Posterior vena cava (tissue), 2 donors: ENCODE measurements at regions not wholly inside any gene's neighbourhood (a gene's known extent, or its start where the extent isn't known, plus 50 kb on each side); places are given as distances from the start of the nearest gene placed in this dataset.
"Not testable (repeated sequence)": the region's sequence is repeated elsewhere in the genome, so short reads cannot be mapped to it uniquely, and the experiment has no call there.

Experiments
- DNase-seq: peaks from one replicate; pipeline ENCODE4 v3.0.0-alpha.2; 2020; ENCODE audit warnings: low spot score
- intact Hi-C, 2 donors: fragments of 100-400 bp; cut with DNase I; formaldehyde crosslinking; loops; one replicate each; pipeline versions ENCODE4 v1.14.1 to v1.14.2; 2022 to 2023
- donor health status: DM: yes; HTN: yes; CAD: no.
- donor health status: DM: yes; HTN: yes; CAD: no.

DNA sequence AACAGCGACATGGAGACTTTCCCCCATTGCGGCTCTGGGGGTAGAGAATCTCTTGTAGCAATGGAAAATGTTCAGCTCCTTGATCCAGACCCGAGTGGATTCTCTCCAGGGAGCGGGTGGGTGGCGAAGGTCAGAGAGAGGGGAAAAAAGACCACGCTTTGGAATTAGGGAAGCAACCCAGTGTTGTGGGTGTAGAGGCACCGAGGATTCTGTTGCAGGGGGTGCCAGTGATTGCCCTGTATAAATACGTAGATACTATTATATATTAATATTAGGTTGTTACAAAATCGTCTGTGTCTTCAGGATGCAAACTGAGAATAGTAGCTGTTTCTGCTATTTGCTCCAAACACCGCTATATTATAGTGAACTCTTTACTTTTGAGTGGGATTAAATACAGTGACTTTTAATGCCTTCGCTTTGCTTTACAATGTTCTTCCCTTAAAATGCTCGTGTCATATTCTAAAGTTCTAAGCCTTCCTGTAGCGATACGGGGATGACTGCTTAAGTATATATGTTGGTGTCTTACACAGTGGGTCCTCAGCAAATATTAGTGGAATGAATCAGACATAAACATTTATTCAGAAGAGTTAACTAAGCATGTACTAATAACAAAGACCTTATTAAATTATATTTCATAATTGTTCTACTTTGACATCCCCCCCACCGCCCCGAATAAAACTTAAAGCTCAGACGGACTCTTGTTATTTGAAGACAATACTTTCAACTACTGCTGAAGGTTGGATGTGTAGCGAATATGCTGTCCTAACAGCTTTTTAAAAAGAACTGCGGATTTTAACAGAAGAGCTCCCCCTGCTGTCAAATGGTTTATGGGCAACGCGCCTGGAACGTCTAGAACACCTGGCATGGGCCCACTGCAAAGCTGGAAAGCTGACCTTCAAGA, 136.4 kb upstream of the KRAS start:
- peak; percentile 93 for DNase-seq
- intact Hi-C loops = no loop called here

- intact Hi-C loops = no loop called here
- no peak for DNase-seq
Measured at GRCh38 chr12:25384893-25385248, 134.1 kb upstream of the KRAS start.

- intact Hi-C loops = no loop called here
- no peak for DNase-seq
Measured at GRCh38 chr12:25384038-25384892, 133.5 kb upstream of the KRAS start.

- intact Hi-C loops = no loop called here
- no peak for DNase-seq
Measured at GRCh38 chr12:25382311-25383106, 131.8 kb upstream of the KRAS start.

DNA sequence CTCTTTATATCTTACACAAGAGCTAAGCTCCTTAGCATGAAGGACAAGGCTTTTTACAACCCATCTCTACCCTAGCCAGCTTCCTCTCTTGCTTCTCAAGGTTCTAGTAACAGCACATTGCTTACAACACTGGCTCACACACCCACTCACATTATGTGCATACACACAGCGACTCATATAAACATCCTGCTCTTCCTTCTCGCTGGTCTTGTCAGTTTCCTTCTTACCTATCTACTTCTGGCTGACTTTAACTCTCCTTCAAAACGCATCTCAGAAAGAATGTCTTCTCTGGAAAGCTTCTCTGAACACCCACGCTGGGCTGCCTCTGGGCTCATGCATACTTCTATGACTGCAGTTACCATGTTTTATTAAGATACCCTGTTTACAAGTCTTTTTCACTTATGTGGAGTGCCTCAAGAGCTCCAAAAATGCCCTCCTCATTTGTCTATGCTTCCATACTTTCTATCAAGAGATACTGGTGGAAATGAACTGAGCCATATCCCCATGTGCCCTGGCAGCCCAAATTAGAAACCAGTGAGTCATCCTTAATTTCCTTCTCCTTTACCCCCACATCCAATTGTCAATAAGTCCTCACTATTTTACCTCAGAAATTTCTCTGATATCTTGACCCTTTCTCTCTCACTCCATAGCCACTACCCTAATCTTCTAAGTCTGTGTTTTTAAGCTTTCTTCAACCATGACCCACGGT, 126.9 kb upstream of the KRAS start:
- intact Hi-C loops = no loop called here

DNA sequence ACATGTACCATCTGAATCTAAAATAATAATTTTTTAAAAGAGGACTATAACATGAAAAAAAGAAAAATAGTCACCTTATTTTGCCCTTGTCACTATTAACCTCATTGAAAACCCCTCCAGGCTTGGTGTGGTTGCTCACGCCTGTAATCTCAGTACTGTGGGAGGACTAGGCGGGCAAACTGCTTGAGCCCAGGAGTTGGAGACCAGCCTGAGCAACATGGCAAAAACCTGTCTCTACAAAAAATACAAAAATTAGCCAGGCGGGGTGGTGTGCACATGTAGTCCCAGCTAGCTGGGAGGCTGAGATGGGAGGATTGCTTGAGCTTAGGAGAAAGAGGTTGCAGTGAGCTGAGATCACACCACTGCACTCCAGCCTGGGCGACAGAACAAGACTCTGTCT, 126.3 kb upstream of the KRAS start:
- DNase-seq = no peak
- intact Hi-C loops = no loop called here

More for the DNA sequence above, 126.9 kb upstream of the KRAS start:
- no peak for DNase-seq

DNA sequence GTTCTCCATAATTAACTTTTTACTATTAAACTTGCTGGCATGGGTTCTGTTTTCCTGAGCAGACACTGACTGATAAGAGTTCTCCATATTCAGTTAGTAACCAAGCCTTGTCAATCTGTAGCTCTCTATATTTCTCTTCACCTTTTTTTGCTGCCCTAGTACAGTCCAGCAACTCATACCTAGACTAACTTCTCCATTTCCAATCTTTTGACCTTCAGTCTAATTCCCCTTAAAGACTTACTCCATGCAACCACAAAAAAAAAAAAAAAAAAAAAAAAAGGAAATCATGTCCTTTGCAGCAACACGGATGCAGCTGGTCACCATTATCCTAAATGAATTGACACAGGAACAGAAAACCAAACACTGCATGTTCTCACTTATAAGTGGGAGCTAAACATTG, 125.7 kb upstream of the KRAS start:
- DNase-seq = no peak
- intact Hi-C loops = no loop called here

DNA sequence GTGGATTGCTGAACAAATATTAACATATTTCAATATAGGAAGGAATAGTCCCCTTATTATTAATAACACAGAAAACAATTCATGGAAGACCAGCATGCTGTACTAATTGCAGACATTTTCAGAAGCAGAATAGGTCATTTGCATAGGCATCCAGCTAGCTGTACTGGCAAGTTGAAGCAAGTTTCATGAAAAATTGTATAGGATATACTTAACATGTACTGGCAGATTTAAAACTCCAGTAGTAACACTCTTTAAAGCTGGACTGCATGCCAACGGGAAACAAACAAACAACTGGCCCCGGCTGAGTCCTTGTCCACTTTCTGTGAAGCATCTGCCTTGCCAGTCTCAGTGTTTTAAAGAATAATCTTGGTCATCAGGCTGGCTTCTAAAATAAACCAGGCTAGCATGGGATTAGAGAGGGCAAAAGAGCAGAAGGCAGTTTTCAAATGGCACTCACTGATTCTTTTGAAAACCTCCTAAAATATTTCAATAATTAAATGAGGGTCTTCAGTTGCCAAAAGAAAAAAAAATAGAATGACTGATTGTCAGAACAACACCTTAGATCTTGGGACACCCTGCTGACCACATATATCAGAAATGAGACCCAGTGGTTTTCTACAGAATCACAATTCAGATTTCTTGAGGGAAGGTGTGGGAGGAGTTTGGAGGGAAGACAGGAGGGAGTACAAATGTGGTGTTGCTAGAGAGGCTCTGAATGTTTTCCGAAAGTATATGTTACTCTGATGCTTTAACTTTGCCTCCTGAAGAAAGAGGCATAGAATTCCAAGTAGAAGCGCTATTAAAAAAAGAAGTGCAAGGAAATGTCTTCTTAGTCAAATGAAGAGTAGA, 122.5 kb upstream of the KRAS start:
- intact Hi-C loops = no loop called here
- no peak for DNase-seq

- intact Hi-C loops = no loop called here
- no peak for DNase-seq
Measured at GRCh38 chr12:25372002-25372401, 121.3 kb upstream of the KRAS start.

- intact Hi-C loops = no loop called here
- DNase-seq = no peak
Measured at GRCh38 chr12:25368557-25368956, 117.8 kb upstream of the KRAS start.

DNA sequence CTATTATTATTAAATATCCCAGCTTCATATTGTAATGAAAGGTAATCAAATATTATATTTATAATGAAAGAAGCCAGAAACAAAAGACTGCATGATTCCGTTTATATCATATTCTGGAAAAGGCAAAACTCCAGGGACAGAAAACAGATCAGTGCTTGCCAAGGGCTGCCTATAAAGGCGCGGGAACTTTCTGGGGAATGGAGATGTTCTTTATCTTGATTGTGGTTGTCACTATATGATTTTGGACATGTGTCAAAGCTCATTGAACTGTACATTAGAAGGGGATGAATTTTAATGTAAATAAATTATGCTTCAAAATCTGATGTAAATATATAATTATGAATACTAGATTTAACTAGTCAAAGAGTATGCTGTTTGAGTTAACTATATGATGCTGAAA, 115.4 kb upstream of the KRAS start:
- no peak for DNase-seq
- intact Hi-C loops = no loop called here

DNA sequence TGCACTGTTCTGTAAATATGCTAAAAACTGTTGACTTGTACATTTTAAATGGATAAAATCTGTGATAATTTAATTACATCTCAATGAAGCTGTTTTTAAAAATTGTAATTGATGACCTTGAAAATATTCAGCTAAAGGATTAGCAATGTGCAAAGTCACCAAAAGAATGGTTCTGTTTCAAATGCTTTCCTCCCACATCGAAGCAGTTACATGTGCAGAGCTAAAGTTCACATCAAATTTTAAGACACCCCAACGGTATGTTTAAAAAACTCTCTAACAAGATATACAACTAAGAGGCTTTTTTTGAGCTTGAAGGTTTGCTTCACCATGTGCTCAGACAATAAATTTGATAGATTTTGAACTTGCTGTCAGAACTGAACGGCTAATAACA, 114.6 kb upstream of the KRAS start:
- intact Hi-C loops = no loop called here
- no peak for DNase-seq

GRCh38 chr12:25364529-25365339, 114.0 kb upstream of the KRAS start:
- no peak for DNase-seq
- intact Hi-C loops = no loop called here

DNA sequence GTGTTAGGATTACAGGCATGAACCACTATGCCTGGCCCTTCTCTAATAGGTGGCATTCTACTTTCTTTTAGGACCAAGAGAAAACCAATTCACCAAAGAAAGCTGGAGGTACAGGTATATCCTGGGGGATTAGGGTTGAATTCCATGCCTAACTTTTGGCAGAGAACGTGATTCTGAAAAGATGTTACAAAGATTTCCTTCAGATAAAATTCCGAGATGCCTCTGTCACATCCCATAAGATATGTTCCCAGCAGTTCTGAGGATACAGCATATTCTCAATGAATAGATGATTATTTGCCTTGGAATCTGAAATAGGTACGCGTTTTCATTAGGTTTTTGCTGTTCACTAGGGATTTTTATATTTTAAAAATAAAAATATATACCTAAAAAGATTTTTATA, 111.9 kb upstream of the KRAS start:
- DNase-seq = no peak
- intact Hi-C loops = no loop called here

GRCh38 chr12:25361511-25361910, 110.8 kb upstream of the KRAS start:
- intact Hi-C loops = no loop called here
- DNase-seq = no peak

DNA sequence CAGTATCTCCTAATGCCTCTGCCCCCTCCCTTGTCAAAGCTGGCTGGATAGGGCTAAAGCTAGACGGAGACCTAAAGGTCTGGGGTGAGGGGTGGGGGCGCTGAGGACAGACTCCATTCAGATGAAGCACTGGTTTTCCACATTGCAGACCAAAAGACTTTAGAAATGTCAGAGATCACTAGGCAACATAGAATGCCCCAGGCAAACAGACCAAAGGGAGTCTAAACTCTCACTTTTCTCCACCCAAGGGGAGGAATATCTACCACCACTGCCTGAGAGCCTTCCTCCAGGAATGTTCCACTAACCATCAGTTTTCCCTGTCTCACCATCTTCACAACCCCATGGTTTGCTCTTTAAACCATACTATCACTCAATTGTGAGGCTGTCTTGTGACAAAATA, 106.9 kb upstream of the KRAS start:
- intact Hi-C loops = no loop called here
- DNase-seq = no peak

- DNase-seq, intact Hi-C loops: not testable (repeated sequence)
Measured at GRCh38 chr12:25352942-25353341, 102.2 kb upstream of the KRAS start.
